K562 (cell line): ENCODE measurements at regions not wholly inside any gene's neighbourhood (a gene's known extent, or its start where the extent isn't known, plus 50 kb on each side); places are given as distances from the start of the nearest gene placed in this dataset.

Source experiments
- BCOR ChIP-seq: fragments of 450-650 bp; IDR thresholded peaks from 2 replicates; pipeline ENCODE4 v1.6.1; 2016
- BMI1 ChIP-seq: fragments of 150-350 bp; IDR thresholded peaks from 2 replicates; pipeline ENCODE4 v1.6.1; 2014; ENCODE audit warnings: low read length
- BRCA1 ChIP-seq, 2 experiments: fragments of 450-650 bp in 1 of 2; sonication (generic) in 1 of 2; formaldehyde crosslinking in 1 of 2; IDR thresholded peaks; 2 replicates each; pipeline versions ENCODE4 v1.5.0 to v1.6.1; 2017 to 2020; ENCODE audit warnings: mild to moderate bottlenecking in 1 of 2, missing genetic modification reagents in 1 of 2
- CTCF ChIP-seq, 3 experiments: IDR thresholded peaks in 2 of 3; conservative IDR thresholded peaks in 1 of 3; 2 replicates each; pipeline ENCODE4 v1.5.1; 2011 to 2012; ENCODE audit warnings: low read length in 3 of 3, mild to moderate bottlenecking in 3 of 3, control low read depth in 2 of 3, improper control_type of control experiment in 1 of 3, inconsistent platforms in 1 of 3, low read depth in 1 of 3, mixed read lengths in 1 of 3, moderate library complexity in 1 of 3; ENCODE audit not compliant: insufficient read depth in 2 of 3
- HOMEZ ChIP-seq: fragments of 250-450 bp; sonication (Bioruptor Pico); IDR thresholded peaks from 2 replicates; pipeline ENCODE4 v1.4.0; 2020; ENCODE audit warnings: mild to moderate bottlenecking, moderate library complexity
- KDM1A ChIP-seq, 2 experiments: fragments of 450-650 bp; IDR thresholded peaks; 2 replicates each; pipeline ENCODE4 v1.6.1; 2016; ENCODE audit warnings: mild to moderate bottlenecking in 2 of 2
- RBBP5 ChIP-seq: fragments of 200-600 bp; sonication (generic); IDR thresholded peaks from 2 replicates; pipeline ENCODE4 v1.6.1; 2012; ENCODE audit warnings: borderline replicate concordance, mild to moderate bottlenecking, low read length, control low read depth, inconsistent platforms; ENCODE audit not compliant: insufficient read depth, poor library complexity, severe bottlenecking
- SIN3A ChIP-seq, 2 experiments: fragments of 150-350 bp in 1 of 2; IDR thresholded peaks; 2 replicates each; pipeline ENCODE4 v1.6.1; 2011 to 2016; ENCODE audit warnings: borderline replicate concordance in 2 of 2, low read depth in 2 of 2, low read length in 2 of 2, mild to moderate bottlenecking in 2 of 2, moderate library complexity in 2 of 2; ENCODE audit not compliant: control insufficient read depth in 1 of 2
- ZSCAN29 ChIP-seq: fragments of 450-650 bp; IDR thresholded peaks from 2 replicates; pipeline ENCODE4 v1.6.1; 2017

GRCh38 chr6:22666586-22666985 is 97.2 kb downstream of the HDGFL1 start:
- no peak for TF ChIP-seq RBBP5
- TF ChIP-seq BCOR: no peak
- TF ChIP-seq KDM1A (IDR thresholded peaks at IDR 0.05): no peak
- no peak for TF ChIP-seq CTCF (IDR thresholded peaks at IDR 0.05 in 2 of 3, conservative IDR thresholded peaks at IDR 0.05 in 1 of 3; ENCODE audit: insufficient read depth in 2 of 3, low read depth in 1 of 3, low read length in 3 of 3)
- TF ChIP-seq HOMEZ (CRISPR knock-in tag): no peak
- no peak for TF ChIP-seq BMI1
- no peak for TF ChIP-seq SIN3A (IDR thresholded peaks at IDR 0.05; ENCODE audit: borderline replicate concordance in 2 of 2, control insufficient read depth in 1 of 2, low read depth in 2 of 2, low read length in 2 of 2)
- no peak for TF ChIP-seq ZSCAN29
- no peak for TF ChIP-seq BRCA1 (IDR thresholded peaks at IDR 0.05)
- TF ChIP-seq BRCA1 (CRISPR knock-in tag; IDR thresholded peaks at IDR 0.05): no peak
